Pulmonary artery endothelial cell (primary cell): ENCODE measurements at regions not wholly inside any gene's neighbourhood (a gene's known extent, or its start where the extent isn't known, plus 50 kb on each side); places are given as distances from the start of the nearest gene placed in this dataset.

Experiments
- DNase-seq: peaks from one replicate; pipeline ENCODE4 v3.0.0-alpha.2; 2011; ENCODE audit warnings: low read depth, low spot score

DNA sequence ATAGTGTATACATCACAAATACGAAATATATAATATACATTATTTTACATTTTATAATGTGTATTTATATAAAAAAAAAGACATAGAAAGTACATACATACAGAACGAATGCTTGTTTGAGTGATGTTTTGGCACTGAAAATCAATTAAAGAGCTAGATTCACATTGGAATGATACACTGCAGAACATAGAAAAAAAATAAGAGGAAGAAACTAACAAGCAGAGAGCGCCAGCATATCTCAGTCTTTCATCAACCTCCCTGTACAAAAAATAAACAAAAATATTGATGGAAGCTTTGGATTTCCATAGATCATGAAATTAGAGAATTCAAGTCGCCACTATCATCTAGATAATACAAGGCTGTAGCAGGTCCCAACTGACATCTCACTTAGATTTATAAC lies 420.6 kb downstream of the CENPC start:
- no peak for DNase-seq

DNA sequence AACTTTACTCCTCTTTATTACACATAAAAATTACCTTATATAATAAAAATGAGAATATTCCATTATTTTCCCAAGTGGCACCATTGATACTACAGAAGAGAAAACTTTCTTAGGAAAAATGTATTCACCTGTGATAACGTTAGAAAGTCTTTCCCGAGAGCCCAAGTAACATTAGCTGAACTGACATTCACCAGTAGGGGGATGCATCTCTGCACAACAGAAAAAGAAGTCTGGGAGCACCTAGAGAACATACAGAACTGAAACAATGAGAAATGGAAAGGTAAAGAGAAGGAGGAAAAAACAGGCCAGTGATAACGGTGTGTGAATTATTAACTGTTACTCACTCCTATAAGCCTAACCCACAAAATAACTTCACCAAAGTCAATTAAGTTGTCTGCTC lies 423.3 kb downstream of the CENPC start:
- DNase-seq = no peak

DNA sequence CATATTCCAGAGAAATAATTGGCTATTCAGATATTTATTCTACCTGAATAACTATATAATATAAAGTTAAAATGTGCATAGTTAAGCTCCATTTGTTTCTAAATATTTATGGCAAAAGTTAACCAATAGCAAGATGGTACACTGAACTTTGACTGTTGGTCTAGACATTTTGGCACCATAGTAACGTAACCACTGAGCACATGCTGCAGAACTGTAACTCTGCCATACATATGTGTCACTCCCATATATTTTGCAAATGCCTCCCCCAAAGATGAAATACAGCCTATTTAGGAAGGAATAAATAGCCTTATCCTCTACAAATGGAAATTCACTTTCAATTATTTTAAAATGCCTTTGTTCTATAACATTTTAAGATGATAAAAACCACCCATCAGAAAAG lies 424.9 kb downstream of the CENPC start:
- DNase-seq = no peak

DNA sequence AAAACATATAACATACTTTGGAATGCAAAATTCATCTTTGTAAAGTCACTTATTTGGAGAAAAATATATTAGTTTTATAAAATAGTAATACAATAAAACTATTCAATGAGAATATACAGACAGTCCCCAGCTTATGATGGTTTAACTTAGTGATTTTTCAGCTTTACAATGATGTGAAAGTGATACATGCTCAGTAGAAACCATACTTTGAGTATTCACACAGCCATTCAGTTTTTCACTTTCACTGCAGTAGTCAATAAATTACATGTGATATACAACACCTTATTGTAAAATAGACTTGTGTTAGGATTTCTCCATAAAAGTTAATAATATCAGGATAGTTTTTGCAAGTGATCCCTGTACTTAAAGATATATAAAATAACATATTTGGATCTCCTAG lies 436.0 kb downstream of the CENPC start:
- no peak for DNase-seq

DNA sequence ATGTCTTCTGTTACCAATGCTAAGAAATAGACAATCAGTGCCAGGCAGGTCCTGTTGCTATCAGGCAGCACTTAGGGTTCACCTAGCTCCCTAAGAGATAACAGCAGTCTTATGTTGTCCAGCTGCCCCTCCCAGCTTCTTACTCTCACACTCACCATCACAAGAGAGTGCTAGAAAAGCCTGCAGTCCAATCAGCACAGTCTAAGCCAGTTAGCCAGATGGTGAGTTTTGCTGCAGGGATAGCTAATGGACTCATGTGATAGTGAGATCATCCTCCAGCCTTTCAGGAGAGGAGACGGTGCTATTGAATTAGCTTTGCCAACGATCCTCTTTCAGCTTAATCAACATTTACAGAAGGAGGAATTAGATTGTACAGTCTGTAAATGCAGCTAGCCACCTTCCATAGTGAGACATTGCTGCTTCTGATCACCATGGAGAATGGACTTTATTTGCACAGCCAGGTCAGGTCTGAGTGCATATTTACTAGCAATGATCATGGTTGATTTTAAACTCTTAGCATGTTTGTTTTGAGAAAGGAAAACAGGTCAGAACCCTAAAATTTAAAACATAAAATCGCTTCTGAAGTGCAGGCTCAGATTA lies 438.3 kb downstream of the CENPC start:
- no peak for DNase-seq

DNA sequence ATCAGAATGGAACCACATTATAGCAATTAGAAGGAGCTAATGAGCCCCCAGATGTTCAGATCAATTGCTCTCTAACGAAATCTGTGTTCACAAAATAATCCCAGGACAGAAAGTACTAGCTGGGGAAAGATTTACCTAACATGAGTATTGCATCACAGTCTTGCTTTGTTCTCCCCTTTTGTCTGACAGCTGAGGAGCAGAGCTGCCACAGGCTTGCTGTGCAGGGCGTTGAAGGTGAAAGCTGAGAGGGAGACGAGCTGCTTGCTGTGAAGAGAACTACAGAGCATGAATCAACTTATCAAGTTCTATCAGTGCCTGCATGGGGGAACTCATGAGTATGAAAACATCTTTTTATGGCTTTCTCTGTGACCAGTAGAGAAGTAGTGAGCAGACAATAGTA lies 441.2 kb downstream of the CENPC start:
- DNase-seq = no peak

DNA sequence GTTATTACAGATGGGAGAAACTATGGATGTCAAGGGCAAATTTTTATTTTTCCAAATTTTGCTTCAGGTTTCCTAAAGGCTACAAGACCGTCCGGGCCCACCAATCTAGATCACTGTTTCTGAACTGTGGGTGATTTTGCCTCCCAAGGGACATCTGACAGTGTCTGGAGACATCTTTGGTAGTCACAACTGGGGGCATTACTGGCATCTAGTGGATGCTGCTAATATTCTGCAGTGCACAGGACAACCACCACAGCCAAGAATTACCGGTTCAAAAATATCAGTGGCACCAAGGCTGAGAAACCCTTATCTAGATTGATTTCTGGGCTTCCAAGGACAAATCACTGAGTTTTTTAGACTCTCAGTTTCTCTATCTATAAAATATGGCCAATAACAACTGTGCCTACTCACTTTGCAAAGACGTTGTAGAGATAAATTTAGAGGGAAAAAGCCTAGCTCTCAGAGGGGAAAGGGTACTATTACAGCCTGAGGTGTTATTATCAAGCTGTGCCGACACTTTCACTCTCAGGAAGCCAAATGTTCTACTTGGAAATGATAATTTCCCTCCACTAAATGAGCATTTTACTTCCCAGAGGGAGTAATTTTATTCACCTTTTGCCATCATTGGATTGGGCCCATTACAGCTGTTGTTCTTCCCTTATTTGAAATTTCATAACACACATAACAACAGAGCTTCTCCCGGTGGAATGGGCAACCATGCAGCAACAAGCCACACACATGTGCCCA lies 442.1 kb downstream of the CENPC start:
- no peak for DNase-seq

DNA sequence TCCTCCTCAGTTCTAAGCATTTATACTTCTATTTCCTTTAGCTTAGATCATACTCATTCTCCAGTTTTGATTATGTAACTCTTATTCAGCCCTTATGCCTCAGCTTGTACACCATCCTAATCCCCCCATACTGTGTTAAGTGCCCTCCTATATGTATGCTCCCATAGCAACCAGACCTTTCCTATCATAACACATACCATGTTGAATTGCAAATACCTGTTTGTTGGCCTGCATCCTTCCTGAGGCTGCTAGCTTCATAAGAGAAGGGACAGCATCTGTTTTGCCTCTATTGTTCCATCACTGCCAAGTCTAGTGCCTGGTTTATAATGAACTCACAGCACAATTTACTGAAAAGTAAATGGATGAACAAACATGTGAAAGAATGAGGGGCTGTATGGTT lies 443.7 kb downstream of the CENPC start:
- no peak for DNase-seq

DNA sequence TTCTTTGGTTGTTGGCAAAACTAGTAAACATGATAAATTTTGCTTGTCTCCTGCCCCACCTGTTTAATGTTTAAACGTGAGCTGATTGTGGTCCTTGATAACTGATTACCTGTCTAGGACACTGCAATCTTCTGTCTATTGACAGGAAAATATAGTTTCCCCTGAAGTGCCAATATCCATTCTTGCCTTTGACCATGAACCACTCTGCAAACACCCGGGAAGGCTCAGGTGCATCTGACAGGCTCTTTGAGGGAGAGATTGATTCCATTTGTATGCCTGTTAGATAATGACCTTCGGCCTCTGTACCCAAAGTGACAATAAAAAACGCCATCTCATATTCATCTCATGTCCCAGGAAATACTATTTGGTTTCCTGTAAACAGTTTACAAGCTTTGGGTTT lies 453.0 kb downstream of the CENPC start:
- DNase-seq = no peak

DNA sequence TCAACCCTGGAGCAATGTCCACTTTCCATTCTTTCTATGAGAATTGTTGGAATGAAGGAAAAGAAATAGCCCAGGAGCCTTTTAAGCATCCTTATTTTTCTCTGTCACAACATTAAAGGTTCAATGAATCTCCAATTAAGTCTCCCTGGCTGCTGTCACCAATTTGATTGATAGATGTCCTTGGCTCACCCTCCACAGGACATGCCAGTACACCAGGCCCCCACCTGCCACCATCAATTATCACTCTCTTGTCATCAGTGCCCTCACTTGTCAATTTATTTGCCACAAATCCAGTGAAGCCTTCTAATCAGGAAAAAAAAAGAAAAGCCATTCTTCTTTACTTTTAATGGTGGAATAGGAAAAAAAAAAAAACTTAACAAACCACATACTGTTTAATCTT lies 453.6 kb downstream of the CENPC start:
- DNase-seq = no peak

DNA sequence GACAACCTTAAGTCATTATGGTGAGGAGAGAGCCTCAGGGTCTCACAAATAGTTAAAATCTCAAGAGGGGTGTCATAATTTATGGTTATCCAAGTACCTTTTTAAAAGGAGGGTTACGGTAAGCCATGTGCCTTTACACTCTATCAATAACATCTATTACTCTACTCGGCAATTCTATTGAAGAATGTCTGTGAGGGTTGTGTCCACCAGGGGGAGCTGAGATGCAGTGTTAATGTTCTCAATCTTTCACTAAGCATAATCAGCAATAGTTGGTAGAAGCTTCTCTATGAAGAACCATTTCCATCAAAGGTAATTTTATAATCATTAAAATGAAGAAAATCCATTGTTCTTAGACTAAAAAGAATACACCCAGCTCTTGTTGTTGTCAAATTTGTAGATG lies 457.4 kb downstream of the CENPC start:
- no peak for DNase-seq

DNA sequence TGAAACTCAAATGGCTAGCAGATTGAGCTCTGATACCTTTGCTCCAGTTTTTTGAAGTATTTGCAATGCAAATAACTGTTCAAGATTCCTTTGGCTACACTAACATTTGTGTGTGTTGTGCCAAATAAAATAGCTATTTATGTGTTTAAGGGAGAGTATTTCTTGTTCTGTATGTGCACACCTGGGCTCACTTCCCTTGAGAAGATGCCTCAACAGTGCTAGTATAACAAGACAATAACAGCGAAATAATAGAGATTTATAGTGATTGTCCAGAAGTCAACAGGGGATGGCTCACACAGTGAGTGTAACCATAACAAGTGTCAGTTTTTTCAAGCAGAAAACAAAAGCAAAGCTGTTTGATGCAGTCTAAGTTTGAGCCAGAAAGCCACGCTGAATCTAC lies 460.5 kb downstream of the CENPC start:
- no peak for DNase-seq

DNA sequence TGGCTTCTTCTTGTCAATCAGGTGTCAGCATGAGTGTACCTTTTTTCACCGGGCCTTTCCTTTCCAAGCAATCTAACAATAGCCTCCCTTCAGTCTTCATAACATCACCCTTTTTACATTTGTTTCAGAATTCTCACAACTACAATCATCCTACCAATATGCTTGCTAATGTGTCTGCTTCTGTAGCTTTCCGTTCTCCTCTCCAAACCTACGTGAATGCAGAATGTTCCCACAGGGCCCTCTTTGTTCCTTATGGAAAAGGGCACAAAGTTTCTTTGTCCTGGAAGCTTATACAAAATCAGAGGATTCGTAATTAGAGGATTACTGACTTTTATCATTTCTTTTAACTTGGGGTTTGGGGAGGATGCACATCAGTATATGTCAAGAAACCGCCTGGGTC lies 461.8 kb downstream of the CENPC start:
- DNase-seq = no peak

DNA sequence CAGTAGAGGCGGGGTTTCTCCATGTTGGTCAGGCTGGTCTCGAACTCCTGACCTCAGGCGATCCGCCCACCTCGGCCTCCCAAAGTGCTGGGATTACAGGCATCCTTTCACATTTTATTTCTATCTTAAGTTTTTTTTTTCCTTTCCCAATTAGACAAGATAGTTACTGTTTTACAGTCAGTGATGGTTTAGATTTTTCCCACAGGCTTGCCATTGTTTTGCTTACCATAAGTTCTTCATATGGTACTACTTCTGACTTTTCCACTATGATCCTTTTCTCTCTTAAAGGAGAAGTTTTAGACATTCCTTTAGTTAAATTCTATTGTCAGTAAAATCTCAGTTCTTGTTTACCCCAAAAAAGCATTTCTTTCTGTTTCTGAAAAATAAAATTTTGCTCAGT lies 462.6 kb downstream of the CENPC start:
- DNase-seq = no peak

DNA sequence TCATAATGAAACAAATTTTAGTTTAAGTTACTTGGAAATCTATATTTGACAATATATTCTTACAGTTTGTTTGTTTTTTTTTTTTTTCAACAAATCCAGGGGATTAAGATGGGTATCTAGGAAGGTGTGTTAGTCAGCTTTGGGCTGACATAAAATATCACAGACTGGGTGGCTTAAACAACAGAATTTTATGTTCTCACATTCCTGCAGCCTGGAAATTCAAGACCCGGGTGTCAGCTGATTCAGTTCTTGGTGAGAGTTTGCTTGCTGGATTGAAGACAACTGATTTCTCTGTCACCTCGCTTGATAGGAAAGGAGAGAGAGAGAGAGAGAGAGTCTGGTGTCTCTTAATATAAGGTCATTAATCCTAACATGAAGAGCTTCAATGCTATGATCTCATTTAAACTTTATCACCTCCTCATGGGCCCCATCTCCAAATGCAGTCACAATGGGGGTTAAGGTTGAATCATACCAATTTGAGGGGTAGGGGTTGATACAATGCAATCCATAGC lies 465.2 kb downstream of the CENPC start:
- DNase-seq = no peak

DNA sequence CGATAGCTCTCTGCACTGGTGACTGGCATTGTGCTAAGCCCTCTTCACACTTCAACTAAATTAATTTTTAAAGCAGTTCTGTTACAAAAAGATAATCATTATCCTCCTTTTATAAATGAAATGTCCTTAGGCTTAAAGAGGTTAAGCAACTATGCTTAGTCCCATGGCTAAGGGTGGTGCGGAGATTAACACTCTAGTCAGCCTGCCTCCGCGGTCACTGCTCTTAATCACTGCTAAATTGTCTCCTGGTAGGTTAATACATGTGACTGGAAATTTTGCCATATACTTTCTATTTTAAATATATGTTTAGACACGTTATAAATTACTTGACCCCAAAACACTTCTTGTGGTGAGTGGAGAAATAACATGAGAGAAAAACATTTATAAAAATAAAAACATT lies 473.7 kb downstream of the CENPC start:
- DNase-seq = no peak

DNA sequence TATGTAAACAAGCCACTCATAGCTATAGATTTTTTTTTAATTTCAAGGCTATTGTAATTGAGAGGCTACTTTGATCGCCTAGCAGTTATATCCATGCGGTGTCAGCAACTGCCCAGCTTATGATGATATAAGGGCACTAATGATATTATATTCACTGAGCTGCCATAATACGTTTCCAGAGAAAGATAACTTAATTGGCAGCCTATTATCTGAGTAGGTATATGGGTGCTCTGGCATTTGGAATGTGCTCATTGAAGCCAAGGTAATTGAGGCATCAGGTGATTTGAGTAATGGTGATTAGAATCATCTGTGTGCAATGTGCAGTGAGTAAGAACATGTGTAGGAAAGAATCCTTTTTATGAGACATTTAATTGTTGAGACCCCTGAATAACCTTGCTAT lies 490.0 kb downstream of the CENPC start:
- no peak for DNase-seq

DNA sequence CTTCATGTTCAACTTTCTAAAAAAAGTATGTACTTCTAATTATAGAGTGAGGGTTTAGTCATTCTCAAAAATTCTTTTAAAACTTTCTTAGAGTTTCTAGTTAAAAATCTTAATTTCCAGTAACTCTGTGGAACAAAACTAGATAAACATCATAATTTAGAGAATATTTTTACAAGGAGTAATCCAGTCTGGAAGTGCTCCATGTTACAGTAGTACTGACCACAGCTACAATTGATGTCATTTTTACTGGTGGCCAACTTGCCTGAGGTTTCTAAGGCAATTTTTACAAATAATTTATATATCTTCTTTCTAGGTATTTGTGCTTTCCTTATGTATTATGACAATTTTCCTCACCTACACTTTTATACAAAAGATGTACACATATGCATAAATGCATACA lies 490.4 kb downstream of the CENPC start:
- no peak for DNase-seq

DNA sequence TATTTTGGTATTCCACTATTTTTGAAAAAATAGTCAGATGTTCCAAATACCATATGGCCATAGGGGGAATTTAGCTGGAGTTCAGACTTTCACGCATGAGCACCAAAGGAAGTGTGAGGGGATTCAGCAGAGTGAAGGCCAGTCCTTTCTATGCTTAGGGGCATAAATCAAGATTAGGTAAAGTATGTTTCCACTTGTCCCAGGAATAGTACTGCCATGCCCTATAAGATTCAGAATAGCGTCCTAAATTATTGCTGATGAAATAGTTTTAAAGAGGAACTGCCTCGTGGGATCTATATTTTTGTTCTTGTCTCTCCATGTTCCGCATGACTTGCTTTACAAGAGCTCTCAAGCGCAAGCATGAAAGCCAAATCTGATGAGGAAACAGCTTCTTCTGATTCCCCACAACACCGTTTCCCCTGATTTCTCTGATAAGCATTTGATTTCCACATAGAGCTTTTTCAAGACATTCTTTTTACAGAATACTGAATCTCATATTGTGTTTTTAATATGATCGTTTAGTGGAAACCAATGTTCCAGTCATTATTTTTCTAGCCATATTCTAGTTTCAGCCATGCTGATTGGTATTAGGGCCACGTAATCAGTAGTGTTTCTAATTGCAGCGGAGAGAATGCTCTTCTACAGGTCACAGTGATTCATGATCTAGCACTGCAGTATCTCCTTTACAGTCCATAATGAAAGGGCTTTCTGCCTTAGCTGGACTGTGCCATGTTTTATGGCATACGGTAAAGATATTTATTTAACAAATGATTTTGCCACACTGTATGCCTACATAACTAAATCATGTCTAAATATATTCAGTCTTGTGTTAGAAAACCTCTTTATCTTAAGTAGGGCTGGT lies 492.3 kb downstream of the CENPC start:
- no peak for DNase-seq

DNA sequence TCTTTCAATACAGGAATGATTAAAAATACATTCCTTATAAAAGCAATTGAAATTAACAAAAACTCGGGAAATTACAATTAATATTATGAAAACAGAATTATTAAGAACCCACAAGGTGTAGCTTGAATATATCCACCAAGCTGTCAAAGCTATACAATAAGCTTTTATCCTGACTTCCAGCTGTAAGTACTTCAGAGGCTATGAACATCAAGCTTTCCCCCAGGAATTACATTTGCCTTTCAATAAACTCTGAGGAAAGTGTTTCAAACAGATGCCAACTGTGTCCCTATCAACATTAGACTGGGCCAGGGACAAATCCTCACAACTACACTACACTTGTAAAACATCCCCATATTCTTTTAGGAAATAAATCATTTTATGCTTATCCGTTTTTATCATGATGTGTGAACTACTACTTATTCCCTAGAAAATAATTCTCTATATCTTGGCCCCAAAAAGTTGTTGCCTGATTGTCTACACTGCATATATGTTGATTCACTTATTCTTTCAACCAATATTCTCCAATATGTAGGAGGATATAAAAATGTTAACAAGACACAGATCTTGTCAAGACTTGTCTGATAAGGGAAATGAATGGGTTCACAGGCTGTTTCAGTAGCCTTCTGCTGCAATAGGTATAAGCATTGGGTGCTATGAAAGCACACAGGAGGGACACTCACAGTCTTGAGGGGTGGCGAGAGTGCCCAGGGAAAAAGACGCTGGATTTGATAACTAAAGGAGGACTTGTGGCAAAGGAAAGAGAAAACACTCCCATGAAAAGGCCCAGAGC lies 494.1 kb downstream of the CENPC start:
- DNase-seq = no peak

DNA sequence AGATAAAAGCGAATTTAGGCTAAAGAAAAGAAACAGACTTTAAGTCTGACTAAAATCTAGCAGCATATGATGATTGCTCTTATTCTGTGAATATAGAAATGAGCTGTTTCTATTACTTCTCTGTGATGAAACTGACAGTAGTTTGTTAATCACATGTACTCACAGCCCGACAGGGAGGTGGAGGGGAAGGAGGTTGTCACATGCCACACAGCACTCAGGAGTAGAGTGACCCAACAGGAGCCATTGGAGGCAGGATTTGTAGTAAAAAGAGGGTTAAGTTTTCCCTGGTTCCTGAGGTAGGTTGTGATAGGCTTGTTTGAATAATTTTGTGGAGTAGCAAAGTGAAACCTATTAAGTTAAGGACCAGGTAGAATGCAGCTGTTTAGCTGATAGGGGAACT lies 495.9 kb downstream of the CENPC start:
- DNase-seq = no peak

DNA sequence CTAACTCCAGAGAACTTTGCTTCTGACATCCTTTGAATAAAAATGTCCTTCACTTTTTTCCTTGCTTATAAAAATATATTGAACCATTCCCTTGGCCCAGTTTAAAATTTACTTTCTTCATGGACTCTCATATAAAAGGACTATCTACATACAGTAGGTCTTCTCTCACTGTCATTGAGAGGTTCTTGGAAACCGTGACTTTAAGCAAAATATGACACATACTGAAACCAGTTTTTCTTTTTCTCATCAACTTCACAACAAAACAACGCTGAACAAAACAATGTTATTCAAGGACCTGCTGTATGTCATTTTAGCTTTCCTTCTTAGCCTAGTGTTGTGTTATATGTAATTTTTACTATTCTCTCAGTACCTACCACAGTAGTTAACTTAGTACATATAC lies 496.8 kb downstream of the CENPC start:
- no peak for DNase-seq
